Keratinocyte (primary cell): ENCODE measurements at regions not wholly inside any gene's neighbourhood (a gene's known extent, or its start where the extent isn't known, plus 50 kb on each side); places are given as distances from the start of the nearest gene placed in this dataset.

Experiments
- DNase-seq: peaks from one replicate; pipeline ENCODE4 v3.0.0-alpha.2; 2011; ENCODE audit warnings: low read depth, missing footprints, low spot score
- FAIRE-seq: peaks from 2 replicates; lab custom pipeline; 2011; peaks lifted over from hg19 to GRCh38; lab: Jason Lieb, UNC
- H2AFZ ChIP-seq: 2 replicates; pipeline ENCODE4 v1.6.0; 2012; ENCODE audit warnings: low read length, control low read depth, inconsistent platforms; ENCODE audit not compliant: control insufficient read depth
- H3K27ac ChIP-seq: 2 replicates; pipeline ENCODE4 v1.5.1; 2011; ENCODE audit warnings: low read length; ENCODE audit not compliant: control insufficient read depth, insufficient read depth
- H3K27me3 ChIP-seq: 3 replicates; pipeline ENCODE4 v1.6.0; 2011; ENCODE audit warnings: low read length; ENCODE audit not compliant: control insufficient read depth, insufficient read depth; ENCODE audit errors: extremely low read depth
- H3K36me3 ChIP-seq, 2 experiments: 2 replicates in 1 of 2; 3 replicates in 1 of 2; pipeline ENCODE4 v1.5.1; 2011; ENCODE audit warnings: low read length in 2 of 2, mild to moderate bottlenecking in 1 of 2; ENCODE audit not compliant: control insufficient read depth in 2 of 2, insufficient read depth in 2 of 2; ENCODE audit errors: extremely low read depth in 1 of 2
- H3K4me1 ChIP-seq: 3 replicates; pipeline ENCODE4 v1.5.1; 2011; ENCODE audit warnings: low read length; ENCODE audit not compliant: control insufficient read depth, insufficient read depth; ENCODE audit errors: extremely low read depth
- H3K4me2 ChIP-seq: 3 replicates; pipeline ENCODE4 v1.6.0; 2011; ENCODE audit warnings: low read depth, low read length; ENCODE audit not compliant: control insufficient read depth, insufficient read depth; ENCODE audit errors: extremely low read depth
- H3K4me3 ChIP-seq, 3 experiments: fragments of 200-600 bp in 1 of 3; sonication (generic) in 1 of 3; 2 replicates in 2 of 3; 3 replicates in 1 of 3; pipeline ENCODE4 v1.5.1; 2011 to 2016; ENCODE audit warnings: low read length in 3 of 3, mild to moderate bottlenecking in 3 of 3, control low read depth in 2 of 3, inconsistent platforms in 1 of 3, low read depth in 1 of 3, mixed read lengths in 1 of 3, mixed run types in 1 of 3, moderate library complexity in 1 of 3; ENCODE audit not compliant: control insufficient read depth in 2 of 3, insufficient read depth in 2 of 3; ENCODE audit errors: extremely low read depth in 1 of 3
- H3K79me2 ChIP-seq: 2 replicates; pipeline ENCODE4 v1.6.0; 2012; ENCODE audit warnings: low read length; ENCODE audit not compliant: control insufficient read depth, insufficient read depth
- H3K9ac ChIP-seq: 3 replicates; pipeline ENCODE4 v1.6.0; 2011; ENCODE audit warnings: low read length; ENCODE audit not compliant: control insufficient read depth, insufficient read depth; ENCODE audit errors: extremely low read depth
- H3K9me1 ChIP-seq: 3 replicates; pipeline ENCODE4 v1.6.0; 2011; ENCODE audit warnings: low read length; ENCODE audit not compliant: control insufficient read depth, insufficient read depth; ENCODE audit errors: extremely low read depth
- H3K9me3 ChIP-seq: 2 replicates; pipeline ENCODE4 v1.5.1; 2012; ENCODE audit warnings: low read depth, low read length; ENCODE audit not compliant: control insufficient read depth
- H4K20me1 ChIP-seq: 3 replicates; pipeline ENCODE4 v1.6.0; 2011; ENCODE audit warnings: low read length; ENCODE audit not compliant: control insufficient read depth, insufficient read depth; ENCODE audit errors: extremely low read depth
- CTCF ChIP-seq, 3 experiments: IDR thresholded peaks in 1 of 3; conservative IDR thresholded peaks in 1 of 3; optimal IDR thresholded peaks in 1 of 3; 2 replicates in 2 of 3; 3 replicates in 1 of 3; pipeline versions ENCODE3 to v1.5.1; 2011; ENCODE audit warnings: low read length in 3 of 3, mild to moderate bottlenecking in 3 of 3, moderate library complexity in 2 of 3, control low read depth in 1 of 3, inconsistent platforms in 1 of 3; ENCODE audit not compliant: insufficient read depth in 2 of 3; ENCODE audit errors: extremely low read depth in 1 of 3
- EZH2 ChIP-seq: IDR thresholded peaks from one replicate; pipeline ENCODE4 v1.6.1; 2012; ENCODE audit warnings: inconsistent platforms, mild to moderate bottlenecking, low read length, moderate library complexity
- dilution Hi-C: fragments of 300-500 bp; cut with MboI; formaldehyde crosslinking; loops from one replicate; pipeline ENCODE4 v1.7.0; 2020; ENCODE audit warnings: low sequenced_read_pairs; ENCODE audit not compliant: extremely low pct_ligation_motif_present

DNA sequence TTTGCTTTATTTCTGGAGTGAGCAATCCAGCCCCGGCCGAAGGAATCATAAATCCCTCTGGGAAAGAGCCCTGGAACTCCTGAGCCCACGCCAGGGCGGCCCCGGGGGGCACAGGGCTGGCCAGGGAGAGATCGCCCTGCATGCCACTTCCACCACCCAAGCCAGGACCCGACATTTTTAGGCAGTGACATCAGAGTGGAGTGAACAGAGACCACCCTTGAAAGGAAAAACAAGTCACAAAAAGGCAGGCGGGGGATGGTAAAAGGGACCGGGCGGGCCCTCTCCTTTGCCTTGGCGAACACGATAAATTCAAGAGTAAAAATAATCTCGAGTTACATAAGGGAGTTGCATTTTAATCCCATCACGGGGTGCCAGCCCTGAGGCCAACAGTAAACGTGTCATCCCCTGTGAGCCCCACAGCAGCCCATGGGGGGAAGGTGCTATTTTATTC, 284.1 kb downstream of the C16orf95 start:
- Histone ChIP-seq H3K4me3 (no peak overlapping the region), H3K4me2 (no peak overlapping the region)

GRCh38 chr16:87033541-87034300, 283.5 kb downstream of the C16orf95 start:
- Histone ChIP-seq H3K79me2 (no peaks in the 10 kb centered on the region), H3K36me3 (no peaks in the 10 kb centered on the region), H3K4me2 (no peak overlapping the region), H3K4me1 (no peaks in the 10 kb centered on the region), H3K4me3 (no peak overlapping the region), H3K9me1 (no peaks in the 10 kb centered on the region), H3K9ac (no peak overlapping the region), H3K27ac (no peak overlapping the region), H3K9me3 (no peaks in the 10 kb centered on the region), H3K27me3 (no peaks in the 10 kb centered on the region), H4K20me1 (no peaks in the 10 kb centered on the region), H2AFZ (no peak overlapping the region)
- TF ChIP-seq EZH2 (no peak), CTCF (optimal IDR thresholded peaks at IDR 0.05 in 1 of 3, IDR thresholded peaks at IDR 0.05 in 1 of 3, conservative IDR thresholded peaks at IDR 0.05 in 1 of 3; ENCODE audit: extremely low read depth in 1 of 3, insufficient read depth in 2 of 3, low read length in 3 of 3) (no peak)
- FAIRE-seq (no peak), DNase-seq (no peak)
- dilution Hi-C loops, result no loop called here

More for the DNA sequence above, 284.1 kb downstream of the C16orf95 start:
- Histone ChIP-seq H3K9me1 (no peaks in the 10 kb centered on the region), H3K9me3 (no peaks in the 10 kb centered on the region), H3K27me3 (no peaks in the 10 kb centered on the region), H3K9ac (no peak overlapping the region), H3K36me3 (no peaks in the 10 kb centered on the region), H2AFZ (no peak overlapping the region), H3K27ac (no peak overlapping the region), H3K79me2 (no peaks in the 10 kb centered on the region), H4K20me1 (no peaks in the 10 kb centered on the region), H3K4me1 (no peaks in the 10 kb centered on the region)
- no peak for TF ChIP-seq EZH2
- no peak for TF ChIP-seq CTCF (optimal IDR thresholded peaks at IDR 0.05 in 1 of 3, IDR thresholded peaks at IDR 0.05 in 1 of 3, conservative IDR thresholded peaks at IDR 0.05 in 1 of 3; ENCODE audit: extremely low read depth in 1 of 3, insufficient read depth in 2 of 3, low read length in 3 of 3)
- DNase-seq (no peak), FAIRE-seq (no peak)
- dilution Hi-C loops, result no loop called here
